ENCODE measurements at regions not wholly inside any gene's neighbourhood (a gene's known extent, or its start where the extent isn't known, plus 50 kb on each side); places are given as distances from the start of the nearest gene placed in this dataset.

DNA sequence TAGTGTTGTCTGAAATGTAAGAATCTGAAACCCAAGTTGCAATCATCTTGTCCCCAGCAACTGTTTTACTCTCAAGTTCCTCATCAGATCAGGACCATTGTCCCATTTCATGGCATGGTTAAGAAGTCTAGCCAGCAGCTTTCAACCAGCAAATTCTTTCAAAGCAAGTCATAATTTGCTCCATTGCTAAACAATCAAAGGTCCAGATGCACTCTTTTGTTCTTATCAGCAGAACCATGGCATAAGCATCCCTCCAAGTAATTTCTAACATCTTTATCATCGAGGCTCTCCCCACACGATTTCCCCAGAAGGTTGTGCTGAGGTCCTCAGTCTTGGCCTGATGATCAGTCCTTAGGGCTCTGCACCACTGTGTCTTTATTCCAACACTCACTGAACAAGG lies 67.5 kb upstream of the APCDD1 start:
- TF ChIP-seq ZNF211 (tag by site-specific recombination; IDR thresholded peaks at IDR 0.05; ENCODE audit: low read depth) (no peak), ZNF155 (tag by site-specific recombination; IDR thresholded peaks at IDR 0.05) (no peak)
- TF ChIP-seq, protein P1, sequence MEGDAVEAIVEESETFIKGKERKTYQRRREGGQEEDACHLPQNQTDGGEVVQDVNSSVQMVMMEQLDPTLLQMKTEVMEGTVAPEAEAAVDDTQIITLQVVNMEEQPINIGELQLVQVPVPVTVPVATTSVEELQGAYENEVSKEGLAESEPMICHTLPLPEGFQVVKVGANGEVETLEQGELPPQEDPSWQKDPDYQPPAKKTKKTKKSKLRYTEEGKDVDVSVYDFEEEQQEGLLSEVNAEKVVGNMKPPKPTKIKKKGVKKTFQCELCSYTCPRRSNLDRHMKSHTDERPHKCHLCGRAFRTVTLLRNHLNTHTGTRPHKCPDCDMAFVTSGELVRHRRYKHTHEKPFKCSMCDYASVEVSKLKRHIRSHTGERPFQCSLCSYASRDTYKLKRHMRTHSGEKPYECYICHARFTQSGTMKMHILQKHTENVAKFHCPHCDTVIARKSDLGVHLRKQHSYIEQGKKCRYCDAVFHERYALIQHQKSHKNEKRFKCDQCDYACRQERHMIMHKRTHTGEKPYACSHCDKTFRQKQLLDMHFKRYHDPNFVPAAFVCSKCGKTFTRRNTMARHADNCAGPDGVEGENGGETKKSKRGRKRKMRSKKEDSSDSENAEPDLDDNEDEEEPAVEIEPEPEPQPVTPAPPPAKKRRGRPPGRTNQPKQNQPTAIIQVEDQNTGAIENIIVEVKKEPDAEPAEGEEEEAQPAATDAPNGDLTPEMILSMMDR (tag by site-specific recombination; IDR thresholded peaks at IDR 0.05), result no peak
